Panc1 (cell line): ENCODE measurements at regions not wholly inside any gene's neighbourhood (a gene's known extent, or its start where the extent isn't known, plus 50 kb on each side); places are given as distances from the start of the nearest gene placed in this dataset.

Experiments used
- ATAC-seq: fragments of 200-7000 bp; cut with Tn5 transposase; 2 replicates; pipeline ENCODE4 v1.9.1; 2020; ENCODE audit warnings: mild to moderate bottlenecking, moderate library complexity
- BruUV-seq: library from RNA; stranded (reverse); fragments of 400-500 nt; replicated peaks from 2 replicates; lab custom pipeline; 2021; lab: Mats Ljungman, UMichigan
- CTCF ChIA-PET: fragments of 300-600 bp; sonication (Branson Sonifier 250); formaldehyde crosslinking; loops from one replicate; lab custom pipeline; 2022; ENCODE audit warnings: antibody characterized with exemption; lab: Charles Lee
- POLR2A ChIA-PET: fragments of 300-600 bp; sonication (Branson Sonifier 250); formaldehyde crosslinking; loops from one replicate; lab custom pipeline; 2022; ENCODE audit warnings: antibody characterized with exemption; lab: Charles Lee
- DNase-seq: peaks from one replicate; pipeline ENCODE4 v3.0.0-alpha.2; 2010; ENCODE audit warnings: low read depth, low spot score
- H3K27ac ChIP-seq: 2 replicates; pipeline ENCODE4 v1.5.1; 2011; ENCODE audit warnings: mild to moderate bottlenecking, low read length, inconsistent platforms
- H3K27me3 ChIP-seq: fragments of 200-500 bp; sonication (Bioruptor generic); 2 replicates; pipeline ENCODE4 v1.6.0; 2014; ENCODE audit warnings: low read length, inconsistent platforms; ENCODE audit not compliant: control insufficient read depth, insufficient read depth
- H3K36me3 ChIP-seq: fragments of 200-500 bp; sonication (Bioruptor generic); 2 replicates; pipeline ENCODE4 v1.5.1; 2014; ENCODE audit warnings: inconsistent platforms, mild to moderate bottlenecking, low read length, moderate library complexity; ENCODE audit not compliant: control insufficient read depth, insufficient read depth
- H3K4me1 ChIP-seq: 2 replicates; pipeline ENCODE4 v1.5.1; 2011; ENCODE audit warnings: inconsistent platforms, mild to moderate bottlenecking, low read length, moderate library complexity; ENCODE audit not compliant: control insufficient read depth, insufficient read depth
- H3K4me3 ChIP-seq, 2 experiments: 2 replicates each; pipeline ENCODE4 v1.5.1; 2011 to 2012; ENCODE audit warnings: low read depth in 2 of 2, low read length in 2 of 2, mild to moderate bottlenecking in 2 of 2, inconsistent platforms in 1 of 2, moderate library complexity in 1 of 2
- H3K9me3 ChIP-seq: fragments of 200-500 bp; sonication (Bioruptor generic); 2 replicates; pipeline ENCODE4 v1.5.1; 2014; ENCODE audit warnings: low read depth, mild to moderate bottlenecking, inconsistent platforms, low read length, moderate library complexity; ENCODE audit not compliant: control insufficient read depth, insufficient read depth
- CTCF ChIP-seq: fragments of 450-650 bp; IDR thresholded peaks from 2 replicates; pipeline ENCODE4 v1.5.1; 2017; ENCODE audit warnings: mild to moderate bottlenecking
- POLR2AphosphoS5 ChIP-seq: IDR thresholded peaks from 2 replicates; pipeline ENCODE4 v1.6.1; 2012; ENCODE audit warnings: mild to moderate bottlenecking, low read depth, low read length, moderate library complexity
- REST ChIP-seq, 2 experiments: IDR thresholded peaks; 2 replicates each; pipeline ENCODE4 v1.6.1; 2011 to 2012; ENCODE audit warnings: low read depth in 2 of 2, control low read depth in 1 of 2, low read length in 1 of 2, mild to moderate bottlenecking in 1 of 2, moderate library complexity in 1 of 2; ENCODE audit not compliant: insufficient read depth in 1 of 2
- SIN3A ChIP-seq: IDR thresholded peaks from 2 replicates; pipeline ENCODE4 v1.6.1; 2012; ENCODE audit warnings: low read depth, mild to moderate bottlenecking, low read length, moderate library complexity, borderline replicate concordance; ENCODE audit not compliant: insufficient read depth
- TCF7L2 ChIP-seq: IDR thresholded peaks from 2 replicates; pipeline ENCODE4 v1.6.1; 2011; ENCODE audit warnings: mild to moderate bottlenecking, low read depth, low read length, inconsistent platforms
- in situ Hi-C: cut with HindIII; loops from 2 replicates; pipeline ENCODE4 v1.10.0; 2016; ENCODE audit warnings: low sequenced_read_pairs, low pct_unique_long_range_greater_than_20kb
- intact Hi-C: fragments of 100-400 bp; cut with micrococcal nuclease; formaldehyde crosslinking; loops from one replicate; pipeline ENCODE4 v1.10.0; 2022; ENCODE audit not compliant: unreplicated experiment

GRCh38 chr15:95698230-95698629, 632.3 kb upstream of the NR2F2 start:
- in situ Hi-C loops: no loop called here
- no peak for DNase-seq
- peaks cover 22% of the 10 kb centered on the region for H3K9me3 ChIP-seq
- H3K4me1 ChIP-seq: no peaks in the 10 kb centered on the region
- H3K27me3 ChIP-seq: no peaks in the 10 kb centered on the region
- CTCF ChIA-PET: no interaction called here
- ATAC-seq: no peak
- POLR2A ChIA-PET: no interaction called here
- BruUV-seq: no TSS peak
- TF ChIP-seq CTCF (no peak), SIN3A (no peak), REST (IDR thresholded peaks at IDR 0.05; ENCODE audit: insufficient read depth in 1 of 2, low read depth in 2 of 2, low read length in 1 of 2) (no peak), POLR2AphosphoS5 (no peak), TCF7L2 (no peak)
- intact Hi-C loops: no loop called here
- no peak overlapping the region for H3K27ac ChIP-seq
- H3K4me3 ChIP-seq: no peak overlapping the region
- no peaks in the 10 kb centered on the region for H3K36me3 ChIP-seq

GRCh38 chr15:95698951-95699350, 631.5 kb upstream of the NR2F2 start:
- ChIA-PET CTCF (no interaction called here), POLR2A (no interaction called here)
- TF ChIP-seq CTCF: no peak
- no peak for TF ChIP-seq POLR2AphosphoS5
- TF ChIP-seq TCF7L2: no peak
- TF ChIP-seq REST (IDR thresholded peaks at IDR 0.05; ENCODE audit: insufficient read depth in 1 of 2, low read depth in 2 of 2, low read length in 1 of 2): no peak

More at GRCh38 chr15:95698951-95699350, 631.5 kb upstream of the NR2F2 start:
- DNase-seq (no peak), ATAC-seq (no peak)
- intact Hi-C loops: no loop called here
- no peak overlapping the region for H3K27ac ChIP-seq
- peaks cover 16% of the 10 kb centered on the region for H3K9me3 ChIP-seq
- BruUV-seq: no TSS peak
- in situ Hi-C loops: no loop called here
- H3K27me3 ChIP-seq: no peaks in the 10 kb centered on the region
- no peaks in the 10 kb centered on the region for H3K4me1 ChIP-seq
- H3K4me3 ChIP-seq: no peak overlapping the region
- no peaks in the 10 kb centered on the region for H3K36me3 ChIP-seq
